PC-9 (cell line): ENCODE measurements at regions not wholly inside any gene's neighbourhood (a gene's known extent, or its start where the extent isn't known, plus 50 kb on each side); places are given as distances from the start of the nearest gene placed in this dataset.

Source experiments
- EZH2 ChIP-seq: fragments of 200-600 bp; sonication (generic); IDR thresholded peaks from 2 replicates; pipeline ENCODE4 v1.8.0; 2017; ENCODE audit warnings: antibody characterized with exemption, low read depth
- TF ChIP-seq, protein P1 (sequence below): fragments of 200-600 bp; sonication (generic); conservative IDR thresholded peaks from 2 replicates; pipeline ENCODE4 v1.6.1; 2017; ENCODE audit warnings: mixed run types, antibody characterized with exemption, mild to moderate bottlenecking, moderate library complexity

DNA sequence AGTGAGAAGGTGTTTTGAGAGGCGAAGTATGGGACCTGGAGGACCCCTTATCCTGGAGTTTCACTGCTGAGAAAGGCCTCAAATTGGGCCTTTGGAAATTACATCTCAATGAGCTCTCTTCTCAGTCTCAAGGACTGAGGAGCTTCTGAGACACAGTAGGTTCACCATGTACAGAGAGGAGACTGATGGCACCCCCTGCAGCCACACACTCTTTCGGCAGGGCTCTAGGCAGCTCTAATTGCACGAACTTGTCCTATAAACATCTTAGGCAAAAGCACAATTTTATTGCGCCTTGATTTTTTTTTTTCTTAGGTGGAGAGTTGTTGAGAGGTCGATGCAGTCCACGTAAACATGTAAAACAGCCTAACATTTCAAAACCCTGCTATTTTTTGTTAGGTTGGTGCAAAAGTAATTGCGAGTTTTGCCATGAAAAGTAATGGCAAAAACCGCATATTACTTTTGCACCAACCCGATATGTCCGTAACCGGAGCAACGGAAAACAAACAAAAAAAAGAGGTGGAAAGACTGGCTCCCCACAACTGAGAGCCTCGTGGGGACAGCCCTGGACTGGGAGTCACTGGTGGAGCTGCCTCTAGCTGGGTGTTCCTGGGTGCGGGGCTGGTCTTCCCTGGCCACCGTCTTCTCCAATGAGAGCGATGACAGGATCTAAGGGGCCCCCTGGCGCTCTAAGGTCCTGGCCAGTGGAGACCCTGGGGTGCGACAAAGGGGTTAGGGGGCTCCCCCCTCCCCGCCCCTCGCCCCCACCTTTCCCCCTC lies 84.0 kb upstream of the EYA2 start:
- TF ChIP-seq, protein P1, sequence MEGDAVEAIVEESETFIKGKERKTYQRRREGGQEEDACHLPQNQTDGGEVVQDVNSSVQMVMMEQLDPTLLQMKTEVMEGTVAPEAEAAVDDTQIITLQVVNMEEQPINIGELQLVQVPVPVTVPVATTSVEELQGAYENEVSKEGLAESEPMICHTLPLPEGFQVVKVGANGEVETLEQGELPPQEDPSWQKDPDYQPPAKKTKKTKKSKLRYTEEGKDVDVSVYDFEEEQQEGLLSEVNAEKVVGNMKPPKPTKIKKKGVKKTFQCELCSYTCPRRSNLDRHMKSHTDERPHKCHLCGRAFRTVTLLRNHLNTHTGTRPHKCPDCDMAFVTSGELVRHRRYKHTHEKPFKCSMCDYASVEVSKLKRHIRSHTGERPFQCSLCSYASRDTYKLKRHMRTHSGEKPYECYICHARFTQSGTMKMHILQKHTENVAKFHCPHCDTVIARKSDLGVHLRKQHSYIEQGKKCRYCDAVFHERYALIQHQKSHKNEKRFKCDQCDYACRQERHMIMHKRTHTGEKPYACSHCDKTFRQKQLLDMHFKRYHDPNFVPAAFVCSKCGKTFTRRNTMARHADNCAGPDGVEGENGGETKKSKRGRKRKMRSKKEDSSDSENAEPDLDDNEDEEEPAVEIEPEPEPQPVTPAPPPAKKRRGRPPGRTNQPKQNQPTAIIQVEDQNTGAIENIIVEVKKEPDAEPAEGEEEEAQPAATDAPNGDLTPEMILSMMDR: no peak
- no peak for TF ChIP-seq EZH2
